HEK293 (cell line): ENCODE measurements at regions not wholly inside any gene's neighbourhood (a gene's known extent, or its start where the extent isn't known, plus 50 kb on each side); places are given as distances from the start of the nearest gene placed in this dataset.

Source experiments
- CTCF ChIA-PET: fragments of 350-600 bp; formaldehyde crosslinking; extraction: SDS; loops from one replicate; lab custom pipeline; 2021; ENCODE audit warnings: antibody characterized with exemption; lab: Yijun Ruan, JAX
- POLR2A ChIA-PET: fragments of 300-600 bp; formaldehyde crosslinking; extraction: SDS; loops from one replicate; lab custom pipeline; 2020; ENCODE audit warnings: antibody characterized with exemption, inconsistent platforms; lab: Yijun Ruan, JAX
- H3K27ac ChIP-seq: fragments of 200-500 bp; sonication (Bioruptor generic); 2 replicates; pipeline ENCODE4 v1.5.1; 2014; ENCODE audit warnings: low read depth, low read length, control low read depth, inconsistent platforms; ENCODE audit errors: extremely low read depth
- H3K36me3 ChIP-seq, 2 experiments: fragments of 200-500 bp in 1 of 2; sonication (Bioruptor generic) in 1 of 2; 1 replicate in 1 of 2; 2 replicates in 1 of 2; pipeline ENCODE4 v1.5.1; 2014 to 2017; ENCODE audit warnings: inconsistent platforms in 2 of 2, low read length in 2 of 2; ENCODE audit not compliant: control insufficient read depth in 2 of 2, insufficient read depth in 1 of 2
- H3K4me1 ChIP-seq: fragments of 200-500 bp; sonication (Bioruptor generic); 2 replicates; pipeline ENCODE4 v1.5.1; 2014; ENCODE audit warnings: mild to moderate bottlenecking, low read length, inconsistent platforms; ENCODE audit not compliant: control insufficient read depth, insufficient read depth
- H3K4me3 ChIP-seq: 2 replicates; pipeline ENCODE4 v1.5.1; 2011; ENCODE audit warnings: low read depth, mild to moderate bottlenecking, control low read depth, low read length, moderate library complexity
- H3K9me3 ChIP-seq: fragments of 200-500 bp; sonication (Bioruptor generic); 2 replicates; pipeline ENCODE4 v1.5.1; 2014; ENCODE audit warnings: low read depth, low read length, inconsistent platforms; ENCODE audit not compliant: control insufficient read depth, insufficient read depth
- ATF2 ChIP-seq: fragments of 450-650 bp; formaldehyde crosslinking; IDR thresholded peaks from 2 replicates; pipeline ENCODE4 v1.5.1; 2016; ENCODE audit warnings: missing biosample characterization, missing genetic modification characterization, low read depth
- BCL11A ChIP-seq: fragments of 450-650 bp; formaldehyde crosslinking; IDR thresholded peaks from 2 replicates; pipeline ENCODE4 v1.5.1; 2016; ENCODE audit warnings: low read depth, missing biosample characterization, missing genetic modification characterization
- BCL6B ChIP-seq: fragments of 450-650 bp; formaldehyde crosslinking; IDR thresholded peaks from 2 replicates; pipeline ENCODE4 v1.5.1; 2017; ENCODE audit warnings: missing biosample characterization, missing genetic modification characterization
- GLI2 ChIP-seq: fragments of 450-650 bp; formaldehyde crosslinking; IDR thresholded peaks from 2 replicates; pipeline ENCODE4; 2017; ENCODE audit warnings: missing biosample characterization, missing genetic modification characterization, low read depth, borderline replicate concordance
- KLF1 ChIP-seq: fragments of 450-650 bp; formaldehyde crosslinking; IDR thresholded peaks from 2 replicates; pipeline ENCODE4 v1.5.1; 2016; ENCODE audit warnings: missing biosample characterization, missing genetic modification characterization
- KLF8 ChIP-seq: fragments of 450-650 bp; formaldehyde crosslinking; IDR thresholded peaks from 2 replicates; pipeline ENCODE4 v1.5.1; 2016; ENCODE audit warnings: missing biosample characterization, missing genetic modification characterization
- KLF9 ChIP-seq: fragments of 450-650 bp; formaldehyde crosslinking; IDR thresholded peaks from 2 replicates; pipeline ENCODE4 v1.5.1; 2016; ENCODE audit warnings: missing biosample characterization, missing genetic modification characterization, low read depth
- PRDM6 ChIP-seq: fragments of 450-650 bp; formaldehyde crosslinking; IDR thresholded peaks from 2 replicates; pipeline ENCODE4 v1.5.1; 2017; ENCODE audit warnings: missing biosample characterization, missing genetic modification characterization
- ZFHX2 ChIP-seq: fragments of 450-650 bp; formaldehyde crosslinking; conservative IDR thresholded peaks from 2 replicates; pipeline ENCODE4 v1.5.1; 2016; ENCODE audit warnings: missing biosample characterization, missing genetic modification characterization
- ZFP3 ChIP-seq: fragments of 450-650 bp; formaldehyde crosslinking; IDR thresholded peaks from 2 replicates; pipeline ENCODE4 v1.5.1; 2016; ENCODE audit warnings: low read depth, missing biosample characterization, missing genetic modification characterization
- ZNF132 ChIP-seq: fragments of 450-650 bp; formaldehyde crosslinking; IDR thresholded peaks from 2 replicates; pipeline ENCODE4 v1.5.1; 2017; ENCODE audit warnings: missing biosample characterization, missing genetic modification characterization, borderline replicate concordance
- ZNF266 ChIP-seq: fragments of 450-650 bp; formaldehyde crosslinking; IDR thresholded peaks from 2 replicates; pipeline ENCODE4 v1.5.1; 2016; ENCODE audit warnings: missing biosample characterization, missing genetic modification characterization, low read depth
- ZNF311 ChIP-seq: fragments of 450-650 bp; formaldehyde crosslinking; IDR thresholded peaks from 2 replicates; pipeline ENCODE4 v1.5.1; 2017; ENCODE audit warnings: missing biosample characterization, missing genetic modification characterization, borderline replicate concordance
- ZNF48 ChIP-seq: fragments of 450-650 bp; formaldehyde crosslinking; IDR thresholded peaks from 2 replicates; pipeline ENCODE4 v1.5.1; 2016; ENCODE audit warnings: missing biosample characterization, missing genetic modification characterization
- ZNF488 ChIP-seq: fragments of 450-650 bp; formaldehyde crosslinking; IDR thresholded peaks from 2 replicates; pipeline ENCODE4 v1.5.1; 2016; ENCODE audit warnings: missing biosample characterization, missing genetic modification characterization
- ZNF529 ChIP-seq: fragments of 450-650 bp; formaldehyde crosslinking; IDR thresholded peaks from 2 replicates; pipeline ENCODE4 v1.5.1; 2017; ENCODE audit warnings: missing genetic modification characterization, missing biosample characterization; ENCODE audit not compliant: insufficient replicate concordance
- ZNF621 ChIP-seq: fragments of 450-650 bp; formaldehyde crosslinking; IDR thresholded peaks from 2 replicates; pipeline ENCODE4 v1.5.1; 2017; ENCODE audit warnings: missing biosample characterization, missing genetic modification characterization
- ZNF629 ChIP-seq: fragments of 450-650 bp; formaldehyde crosslinking; IDR thresholded peaks from 2 replicates; pipeline ENCODE4 v1.5.1; 2017; ENCODE audit warnings: missing biosample characterization, missing genetic modification characterization
- ZNF701 ChIP-seq: fragments of 450-650 bp; formaldehyde crosslinking; IDR thresholded peaks from 2 replicates; pipeline ENCODE4 v1.5.1; 2016; ENCODE audit warnings: missing biosample characterization, missing genetic modification characterization
- ZSCAN30 ChIP-seq: fragments of 450-650 bp; IDR thresholded peaks from 2 replicates; pipeline ENCODE4 v1.5.1; 2018; ENCODE audit warnings: missing biosample characterization, mild to moderate bottlenecking, missing genetic modification characterization, moderate library complexity
- TF ChIP-seq, protein P1 (sequence below): fragments of 450-650 bp; formaldehyde crosslinking; IDR thresholded peaks from 2 replicates; pipeline ENCODE4 v1.5.1; 2017; ENCODE audit warnings: missing biosample characterization, missing genetic modification characterization
- TF ChIP-seq, protein P2 (sequence below): fragments of 450-650 bp; formaldehyde crosslinking; IDR thresholded peaks from 2 replicates; pipeline ENCODE4 v1.5.1; 2016; ENCODE audit warnings: missing biosample characterization, missing genetic modification characterization, borderline replicate concordance
- TF ChIP-seq, protein P3 (sequence below): fragments of 450-650 bp; formaldehyde crosslinking; IDR thresholded peaks from 2 replicates; pipeline ENCODE4 v1.5.1; 2016; ENCODE audit warnings: missing biosample characterization, missing genetic modification characterization

DNA sequence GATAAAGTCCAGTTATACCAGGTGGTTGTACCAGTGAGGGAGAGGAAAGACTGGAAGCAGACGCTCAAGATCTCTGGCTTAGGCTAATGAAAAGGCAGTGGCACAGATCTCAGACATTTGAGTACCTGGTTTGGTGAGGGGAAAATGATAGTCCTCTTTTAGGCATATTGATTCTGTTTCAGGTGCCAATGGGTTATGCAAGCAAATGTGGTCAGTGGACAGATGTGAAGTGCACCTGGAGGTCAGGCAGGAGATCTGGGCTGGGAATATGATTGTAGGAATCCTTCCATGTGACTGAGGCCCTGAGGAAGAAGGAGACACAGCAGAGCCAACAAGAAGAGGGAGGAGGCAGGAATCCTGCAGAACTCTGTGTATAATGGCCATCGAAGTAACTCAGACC, 63.7 kb upstream of the SMARCA2 start:
- H3K9me3 ChIP-seq, result no peaks in the 10 kb centered on the region
- H3K36me3 ChIP-seq, result no peaks in the 10 kb centered on the region
- TF ChIP-seq ZSCAN30 (tag by site-specific recombination) (no peak), ZNF48 (tag by site-specific recombination) (no peak), ZNF701 (tag by site-specific recombination) (no peak), ZFHX2 (tag by site-specific recombination) (no peak), ZNF621 (tag by site-specific recombination) (no peak), KLF8 (tag by site-specific recombination) (no peak), ZNF266 (tag by site-specific recombination) (no peak), PRDM6 (tag by site-specific recombination) (no peak), ZNF488 (tag by site-specific recombination) (no peak)
- TF ChIP-seq, protein P1, sequence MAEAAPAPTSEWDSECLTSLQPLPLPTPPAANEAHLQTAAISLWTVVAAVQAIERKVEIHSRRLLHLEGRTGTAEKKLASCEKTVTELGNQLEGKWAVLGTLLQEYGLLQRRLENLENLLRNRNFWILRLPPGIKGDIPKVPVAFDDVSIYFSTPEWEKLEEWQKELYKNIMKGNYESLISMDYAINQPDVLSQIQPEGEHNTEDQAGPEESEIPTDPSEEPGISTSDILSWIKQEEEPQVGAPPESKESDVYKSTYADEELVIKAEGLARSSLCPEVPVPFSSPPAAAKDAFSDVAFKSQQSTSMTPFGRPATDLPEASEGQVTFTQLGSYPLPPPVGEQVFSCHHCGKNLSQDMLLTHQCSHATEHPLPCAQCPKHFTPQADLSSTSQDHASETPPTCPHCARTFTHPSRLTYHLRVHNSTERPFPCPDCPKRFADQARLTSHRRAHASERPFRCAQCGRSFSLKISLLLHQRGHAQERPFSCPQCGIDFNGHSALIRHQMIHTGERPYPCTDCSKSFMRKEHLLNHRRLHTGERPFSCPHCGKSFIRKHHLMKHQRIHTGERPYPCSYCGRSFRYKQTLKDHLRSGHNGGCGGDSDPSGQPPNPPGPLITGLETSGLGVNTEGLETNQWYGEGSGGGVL, result no peak
- TF ChIP-seq, protein P2, sequence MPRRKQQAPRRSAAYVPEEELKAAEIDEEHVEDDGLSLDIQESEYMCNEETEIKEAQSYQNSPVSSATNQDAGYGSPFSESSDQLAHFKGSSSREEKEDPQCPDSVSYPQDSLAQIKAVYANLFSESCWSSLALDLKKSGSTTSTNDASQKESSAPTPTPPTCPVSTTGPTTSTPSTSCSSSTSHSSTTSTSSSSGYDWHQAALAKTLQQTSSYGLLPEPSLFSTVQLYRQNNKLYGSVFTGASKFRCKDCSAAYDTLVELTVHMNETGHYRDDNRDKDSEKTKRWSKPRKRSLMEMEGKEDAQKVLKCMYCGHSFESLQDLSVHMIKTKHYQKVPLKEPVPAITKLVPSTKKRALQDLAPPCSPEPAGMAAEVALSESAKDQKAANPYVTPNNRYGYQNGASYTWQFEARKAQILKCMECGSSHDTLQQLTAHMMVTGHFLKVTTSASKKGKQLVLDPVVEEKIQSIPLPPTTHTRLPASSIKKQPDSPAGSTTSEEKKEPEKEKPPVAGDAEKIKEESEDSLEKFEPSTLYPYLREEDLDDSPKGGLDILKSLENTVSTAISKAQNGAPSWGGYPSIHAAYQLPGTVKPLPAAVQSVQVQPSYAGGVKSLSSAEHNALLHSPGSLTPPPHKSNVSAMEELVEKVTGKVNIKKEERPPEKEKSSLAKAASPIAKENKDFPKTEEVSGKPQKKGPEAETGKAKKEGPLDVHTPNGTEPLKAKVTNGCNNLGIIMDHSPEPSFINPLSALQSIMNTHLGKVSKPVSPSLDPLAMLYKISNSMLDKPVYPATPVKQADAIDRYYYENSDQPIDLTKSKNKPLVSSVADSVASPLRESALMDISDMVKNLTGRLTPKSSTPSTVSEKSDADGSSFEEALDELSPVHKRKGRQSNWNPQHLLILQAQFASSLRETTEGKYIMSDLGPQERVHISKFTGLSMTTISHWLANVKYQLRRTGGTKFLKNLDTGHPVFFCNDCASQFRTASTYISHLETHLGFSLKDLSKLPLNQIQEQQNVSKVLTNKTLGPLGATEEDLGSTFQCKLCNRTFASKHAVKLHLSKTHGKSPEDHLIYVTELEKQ (tag by site-specific recombination), result no peak
- CTCF ChIA-PET, result no interaction called here
- H3K4me3 ChIP-seq, result no peak overlapping the region
- H3K4me1 ChIP-seq, result no peaks in the 10 kb centered on the region
- POLR2A ChIA-PET, result no interaction called here
- H3K27ac ChIP-seq, result no peak overlapping the region

- POLR2A ChIA-PET, result no interaction called here
- CTCF ChIA-PET, result interaction anchor here (2.7 kb wide), 1 partner anchor 12 kb away, joined by 6 read pairs; no protein-coding TSS in a partner anchor
- no peak overlapping the region for H3K4me3 ChIP-seq
- no peak for TF ChIP-seq KLF1
- TF ChIP-seq GLI2 (tag by site-specific recombination), result no peak
- TF ChIP-seq ATF2 (tag by site-specific recombination), result no peak
- no peak for TF ChIP-seq BCL11A (tag by site-specific recombination)
- TF ChIP-seq ZNF701 (tag by site-specific recombination), result no peak
- TF ChIP-seq ZNF132, result no peak
- TF ChIP-seq, protein P3, sequence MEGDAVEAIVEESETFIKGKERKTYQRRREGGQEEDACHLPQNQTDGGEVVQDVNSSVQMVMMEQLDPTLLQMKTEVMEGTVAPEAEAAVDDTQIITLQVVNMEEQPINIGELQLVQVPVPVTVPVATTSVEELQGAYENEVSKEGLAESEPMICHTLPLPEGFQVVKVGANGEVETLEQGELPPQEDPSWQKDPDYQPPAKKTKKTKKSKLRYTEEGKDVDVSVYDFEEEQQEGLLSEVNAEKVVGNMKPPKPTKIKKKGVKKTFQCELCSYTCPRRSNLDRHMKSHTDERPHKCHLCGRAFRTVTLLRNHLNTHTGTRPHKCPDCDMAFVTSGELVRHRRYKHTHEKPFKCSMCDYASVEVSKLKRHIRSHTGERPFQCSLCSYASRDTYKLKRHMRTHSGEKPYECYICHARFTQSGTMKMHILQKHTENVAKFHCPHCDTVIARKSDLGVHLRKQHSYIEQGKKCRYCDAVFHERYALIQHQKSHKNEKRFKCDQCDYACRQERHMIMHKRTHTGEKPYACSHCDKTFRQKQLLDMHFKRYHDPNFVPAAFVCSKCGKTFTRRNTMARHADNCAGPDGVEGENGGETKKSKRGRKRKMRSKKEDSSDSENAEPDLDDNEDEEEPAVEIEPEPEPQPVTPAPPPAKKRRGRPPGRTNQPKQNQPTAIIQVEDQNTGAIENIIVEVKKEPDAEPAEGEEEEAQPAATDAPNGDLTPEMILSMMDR (tag by site-specific recombination), result no peak
- no peak for TF ChIP-seq ZNF311 (tag by site-specific recombination)
- TF ChIP-seq ZFP3 (tag by site-specific recombination), result no peak
- no peak for TF ChIP-seq KLF9 (tag by site-specific recombination)
- TF ChIP-seq BCL6B (tag by site-specific recombination), result no peak
- no peak for TF ChIP-seq ZNF629
- no peak for TF ChIP-seq ZNF529
Observed at GRCh38 chr9:1952001-1952400, 63.1 kb upstream of the SMARCA2 start.

More at GRCh38 chr9:1952001-1952400, 63.1 kb upstream of the SMARCA2 start:
- Histone ChIP-seq H3K36me3 (no peaks in the 10 kb centered on the region), H3K9me3 (no peaks in the 10 kb centered on the region), H3K4me1 (no peaks in the 10 kb centered on the region), H3K27ac (no peak overlapping the region)
